Activated T-cell treated with anti-CD3 and anti-CD28 coated beads, Interleukin-2, amount 50 U/mL, for 72 hours (primary cell): ENCODE measurements at regions not wholly inside any gene's neighbourhood (a gene's known extent, or its start where the extent isn't known, plus 50 kb on each side); places are given as distances from the start of the nearest gene placed in this dataset.

Experiments
- ATAC-seq, 2 donors: fragments of 150-1000 bp; cut with Tn5 transposase; replicated peaks in 1 of 2; 2 replicates each; pipeline ENCODE4 v1.10.0; 2021; ENCODE audit warnings: moderate library complexity in 2 of 2, mild to moderate bottlenecking in 1 of 2
- DNase-seq, 2 donors: peaks; one replicate each; pipeline ENCODE4 v3.0.0; 2021 to 2022; ENCODE audit warnings: mixed read lengths in 1 of 2
- H3K27ac Mint-ChIP-seq: one replicate; pipeline ENCODE4 v1.8.0; 2022; ENCODE audit warnings: mild to moderate bottlenecking, moderate library complexity, mixed read lengths
- H3K27me3 Mint-ChIP-seq: one replicate; pipeline ENCODE4 v1.8.0; 2022; ENCODE audit warnings: low read depth, mixed read lengths
- H3K36me3 Mint-ChIP-seq, 2 donors: one replicate each; pipeline ENCODE4 v1.8.0; 2022; ENCODE audit warnings: mixed read lengths in 2 of 2, mild to moderate bottlenecking in 1 of 2; ENCODE audit not compliant: insufficient read depth in 2 of 2
- H3K4me1 Mint-ChIP-seq: one replicate; pipeline ENCODE4 v1.8.0; 2022; ENCODE audit warnings: low read depth, mixed read lengths
- H3K4me3 Mint-ChIP-seq, 2 donors: one replicate each; pipeline ENCODE4 v1.8.0; 2022; ENCODE audit warnings: mild to moderate bottlenecking in 2 of 2, mixed read lengths in 2 of 2, moderate library complexity in 2 of 2
- H3K9me3 Mint-ChIP-seq, 2 donors: one replicate each; pipeline ENCODE4 v1.8.0; 2022; ENCODE audit warnings: mixed read lengths in 2 of 2

GRCh38 chr13:111911754-111912452 is 155.0 kb upstream of the SOX1 start:
- H3K27me3 Mint-ChIP-seq, result no peaks in the 10 kb centered on the region
- H3K27ac Mint-ChIP-seq, result no peak overlapping the region
- no peaks in the 10 kb centered on the region for H3K4me1 Mint-ChIP-seq
- H3K9me3 Mint-ChIP-seq, result no peaks in the 10 kb centered on the region
- no peak for ATAC-seq
- no peak overlapping the region for H3K4me3 Mint-ChIP-seq
- no peaks in the 10 kb centered on the region for H3K36me3 Mint-ChIP-seq
- no peak for DNase-seq

- Mint-ChIP-seq H3K9me3 (no peaks in the 10 kb centered on the region), H3K27ac (no peak overlapping the region), H3K27me3 (no peaks in the 10 kb centered on the region), H3K4me3 (no peak overlapping the region), H3K36me3 (no peaks in the 10 kb centered on the region), H3K4me1 (no peaks in the 10 kb centered on the region)
- DNase-seq, result no peak
- ATAC-seq, result no peak
These were observed 154.5 kb upstream of the SOX1 start for GRCh38 chr13:111912453-111912866.

- H3K9me3 Mint-ChIP-seq, result no peaks in the 10 kb centered on the region
- no peak overlapping the region for H3K4me3 Mint-ChIP-seq
- H3K27ac Mint-ChIP-seq, result no peak overlapping the region
- DNase-seq (no peak), ATAC-seq (no peak)
- no peaks in the 10 kb centered on the region for H3K27me3 Mint-ChIP-seq
- no peaks in the 10 kb centered on the region for H3K4me1 Mint-ChIP-seq
- no peaks in the 10 kb centered on the region for H3K36me3 Mint-ChIP-seq
These were observed 153.8 kb upstream of the SOX1 start for GRCh38 chr13:111912991-111913760.

DNA sequence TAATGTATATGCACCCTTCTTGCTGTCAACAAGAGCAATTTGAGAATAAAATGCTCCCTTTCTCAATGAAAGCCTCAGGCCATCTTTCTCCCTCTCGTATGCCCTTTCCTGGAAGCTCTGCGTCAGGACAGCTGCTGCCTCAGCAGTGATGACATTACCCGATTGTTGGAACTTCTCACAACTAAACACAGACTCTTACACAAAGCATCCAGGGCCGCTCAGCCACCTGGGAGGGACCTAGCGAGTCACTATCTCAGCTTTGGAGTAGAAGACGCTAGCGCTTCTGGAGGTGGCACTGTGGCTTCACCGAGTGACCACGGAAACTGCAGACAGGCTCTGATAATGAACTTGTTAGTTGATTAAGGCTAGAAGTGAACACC is 153.2 kb upstream of the SOX1 start:
- no peaks in the 10 kb centered on the region for H3K9me3 Mint-ChIP-seq
- H3K27me3 Mint-ChIP-seq, result no peaks in the 10 kb centered on the region
- no peak overlapping the region for H3K4me3 Mint-ChIP-seq
- H3K27ac Mint-ChIP-seq, result no peak overlapping the region
- H3K4me1 Mint-ChIP-seq, result no peaks in the 10 kb centered on the region
- no peak for DNase-seq
- H3K36me3 Mint-ChIP-seq, result no peaks in the 10 kb centered on the region
- ATAC-seq, result no peak

GRCh38 chr13:111914241-111915103 is 152.5 kb upstream of the SOX1 start:
- Mint-ChIP-seq H3K4me3 (no peak overlapping the region), H3K27me3 (no peaks in the 10 kb centered on the region), H3K4me1 (no peaks in the 10 kb centered on the region), H3K36me3 (no peaks in the 10 kb centered on the region), H3K9me3 (no peaks in the 10 kb centered on the region), H3K27ac (no peak overlapping the region)
- DNase-seq (no peak), ATAC-seq (no peak)

- ATAC-seq, result no peak
- H3K36me3 Mint-ChIP-seq, result no peaks in the 10 kb centered on the region
- H3K27me3 Mint-ChIP-seq, result no peaks in the 10 kb centered on the region
- no peaks in the 10 kb centered on the region for H3K9me3 Mint-ChIP-seq
- H3K27ac Mint-ChIP-seq, result no peak overlapping the region
- DNase-seq, result no peak
- no peak overlapping the region for H3K4me3 Mint-ChIP-seq
- no peaks in the 10 kb centered on the region for H3K4me1 Mint-ChIP-seq
These were observed 151.8 kb upstream of the SOX1 start for GRCh38 chr13:111915104-111915551.

DNA sequence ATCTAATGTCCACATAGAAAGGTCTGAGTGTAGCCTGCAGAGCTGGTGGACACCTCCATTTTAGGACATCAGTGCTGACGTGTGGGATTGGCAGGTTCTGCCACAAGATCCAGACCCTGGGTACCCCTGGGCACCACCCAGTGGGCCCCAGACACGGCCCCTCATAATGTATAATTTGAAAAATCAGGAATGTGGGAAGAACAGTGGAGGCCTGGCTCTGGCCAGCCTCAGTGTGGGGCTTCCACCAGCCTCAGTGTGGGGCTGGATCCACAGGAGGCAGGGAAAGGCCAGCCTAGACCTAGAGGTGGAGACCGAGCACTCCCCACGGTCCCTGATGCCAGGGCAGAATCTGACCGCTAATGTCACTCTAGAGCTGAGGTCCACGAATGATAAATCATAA is 150.7 kb upstream of the SOX1 start:
- Mint-ChIP-seq H3K4me1 (no peaks in the 10 kb centered on the region), H3K4me3 (no peak overlapping the region), H3K27me3 (no peaks in the 10 kb centered on the region), H3K9me3 (no peaks in the 10 kb centered on the region), H3K27ac (no peak overlapping the region), H3K36me3 (no peaks in the 10 kb centered on the region)
- DNase-seq (no peak), ATAC-seq (no peak)

DNA sequence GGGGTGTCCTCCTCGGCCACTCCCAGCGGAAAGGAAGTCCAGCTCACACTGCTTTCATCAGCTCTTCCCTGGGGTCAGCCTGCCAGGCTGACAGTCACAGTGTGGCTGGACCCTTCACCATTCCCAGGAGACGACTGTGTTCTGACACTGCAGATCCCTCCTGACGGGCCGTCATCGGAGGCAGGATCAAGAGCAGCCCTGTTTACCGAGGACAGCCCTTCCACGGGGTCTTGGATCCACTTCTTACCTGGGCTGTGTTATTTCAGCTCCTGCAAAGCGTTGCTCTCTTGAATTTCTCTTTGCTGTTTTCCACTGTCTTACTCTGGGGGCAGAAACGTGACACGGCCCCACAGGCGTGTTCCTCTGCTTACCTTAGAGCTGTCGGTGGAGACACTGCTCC is 149.9 kb upstream of the SOX1 start:
- Mint-ChIP-seq H3K4me3 (no peak overlapping the region), H3K4me1 (no peaks in the 10 kb centered on the region), H3K27me3 (peaks cover under 1% of the 10 kb centered on the region), H3K9me3 (no peaks in the 10 kb centered on the region), H3K36me3 (no peaks in the 10 kb centered on the region), H3K27ac (no peak overlapping the region)
- no peak for ATAC-seq
- DNase-seq, result no peak

GRCh38 chr13:111917901-111918300 is 149.0 kb upstream of the SOX1 start:
- Mint-ChIP-seq H3K36me3 (no peaks in the 10 kb centered on the region), H3K4me1 (no peaks in the 10 kb centered on the region), H3K27ac (no peak overlapping the region), H3K27me3 (peaks cover 7% of the 10 kb centered on the region), H3K9me3 (no peaks in the 10 kb centered on the region), H3K4me3 (no peak overlapping the region)
- ATAC-seq (no peak), DNase-seq (no peak)

DNA sequence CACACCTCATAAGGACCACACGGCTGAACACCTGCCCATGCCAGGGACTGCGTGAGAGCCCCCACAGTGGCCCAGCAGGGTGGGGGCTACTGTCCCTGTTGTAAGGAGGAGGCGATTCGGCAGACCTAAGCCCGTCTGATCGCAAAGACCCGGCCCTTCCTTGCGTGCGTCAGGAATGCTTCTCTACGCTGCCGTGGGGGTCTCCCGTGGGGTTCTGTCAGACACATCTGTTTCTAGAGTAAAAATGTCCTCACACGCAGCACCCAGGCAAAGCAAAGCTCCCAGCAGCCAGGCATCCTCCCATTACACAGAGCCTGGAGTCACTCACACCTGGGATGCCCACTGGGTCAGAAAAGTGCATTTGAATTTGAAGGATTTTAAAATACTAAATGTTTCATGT is 147.7 kb upstream of the SOX1 start:
- Mint-ChIP-seq H3K27me3 (peaks cover 7% of the 10 kb centered on the region), H3K36me3 (no peaks in the 10 kb centered on the region), H3K4me3 (no peak overlapping the region), H3K4me1 (no peaks in the 10 kb centered on the region), H3K27ac (no peak overlapping the region), H3K9me3 (no peaks in the 10 kb centered on the region)
- DNase-seq, result no peak
- no peak for ATAC-seq

- H3K4me1 Mint-ChIP-seq, result no peaks in the 10 kb centered on the region
These were observed 147.1 kb upstream of the SOX1 start for GRCh38 chr13:111919849-111920248.

DNA sequence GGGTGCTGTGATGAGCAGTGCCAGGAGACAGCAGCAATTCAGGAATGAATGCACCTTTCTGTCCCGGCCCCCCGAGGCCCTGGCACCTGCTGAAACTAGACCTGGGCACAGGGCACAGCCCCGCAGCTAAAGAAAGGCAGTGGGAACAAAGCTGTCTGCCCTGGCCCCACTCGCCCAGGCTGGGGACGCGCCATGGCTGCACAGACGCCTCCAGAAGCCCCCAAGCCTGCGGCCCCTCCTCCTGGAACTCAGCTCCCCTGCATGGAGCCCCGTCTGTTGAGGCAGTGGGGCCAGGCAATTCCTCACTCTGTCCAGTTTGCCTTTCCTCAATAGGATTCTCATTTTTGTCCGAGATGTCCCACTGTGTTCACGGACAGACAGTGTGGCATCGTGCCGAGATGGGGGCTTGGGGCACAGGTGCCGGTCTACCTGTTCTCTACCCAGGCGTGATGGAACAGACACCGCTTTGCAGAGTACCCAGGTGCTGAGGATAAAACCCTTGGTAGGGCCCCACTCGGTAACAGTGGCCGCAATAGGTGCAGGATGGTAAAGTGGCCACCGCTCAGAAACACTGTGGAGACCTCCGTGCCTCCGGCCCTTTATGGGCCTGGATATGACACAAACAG is 146.5 kb upstream of the SOX1 start:
- H3K4me1 Mint-ChIP-seq, result no peaks in the 10 kb centered on the region
- DNase-seq, result no peak
- H3K4me3 Mint-ChIP-seq, result no peak overlapping the region
- ATAC-seq, result no peak
- no peaks in the 10 kb centered on the region for H3K9me3 Mint-ChIP-seq
- H3K36me3 Mint-ChIP-seq, result no peaks in the 10 kb centered on the region
- no peak overlapping the region for H3K27ac Mint-ChIP-seq
- H3K27me3 Mint-ChIP-seq, result peaks cover 7% of the 10 kb centered on the region

More at GRCh38 chr13:111919849-111920248, 147.1 kb upstream of the SOX1 start:
- no peak for DNase-seq
- no peak overlapping the region for H3K4me3 Mint-ChIP-seq
- H3K27ac Mint-ChIP-seq, result no peak overlapping the region
- ATAC-seq, result no peak
- no peaks in the 10 kb centered on the region for H3K9me3 Mint-ChIP-seq
- H3K27me3 Mint-ChIP-seq, result peaks cover 7% of the 10 kb centered on the region
- H3K36me3 Mint-ChIP-seq, result no peaks in the 10 kb centered on the region
